ENCODE measurements at regions not wholly inside any gene's neighbourhood (a gene's known extent, or its start where the extent isn't known, plus 50 kb on each side); places are given as distances from the start of the nearest gene placed in this dataset.

- no peak for DNase-seq
- Histone ChIP-seq H4K20me1 (ENCODE audit: insufficient read depth) (no peaks in the 10 kb centered on the region), H3F3A (replicated peaks; ENCODE audit: insufficient read depth) (no peaks in the 10 kb centered on the region), H3K27ac (ENCODE audit: low read depth in 2 of 2, low read length in 1 of 2) (no peak overlapping the region), H3K27me3 (ENCODE audit: insufficient read depth) (no peaks in the 10 kb centered on the region), H3K4me2 (no peak overlapping the region), H3K9me2 (no peaks in the 10 kb centered on the region), H3K9me3 (no peaks in the 10 kb centered on the region), H3K4me3 (ENCODE audit: low read depth in 2 of 2, low read length in 1 of 2) (no peak overlapping the region), H3K36me3 (replicated peaks in 1 of 2; ENCODE audit: control insufficient read depth in 1 of 2, insufficient read depth in 2 of 2, low read length in 1 of 2) (no peaks in the 10 kb centered on the region), H3K9ac (no peak overlapping the region), H2AFZ (ENCODE audit: low read depth) (no peak overlapping the region), H3K79me2 (ENCODE audit: insufficient read depth) (no peaks in the 10 kb centered on the region), H3K4me1 (ENCODE audit: control insufficient read depth in 1 of 2, insufficient read depth in 2 of 2, low read depth in 1 of 2, low read length in 1 of 2) (peaks cover 0 to 2% of the 10 kb centered on the region in 2 experiments; a peak in 2 of 4 replicates)
- 28% methylated on average over 5 of the region's 5 CpGs for WGBS (ENCODE audit: low lambda C conversion rate)
- POLR2A ChIA-PET, result no interaction called here
- no peak for TF ChIP-seq TEAD4 (IDR thresholded peaks at IDR 0.05; ENCODE audit: borderline replicate concordance, insufficient read depth)
- TF ChIP-seq NRF1 (IDR thresholded peaks at IDR 0.05; ENCODE audit: low read depth, low read length), result no peak
- no peak for TF ChIP-seq RFX5 (IDR thresholded peaks at IDR 0.05; ENCODE audit: low read length)
- no peak for TF ChIP-seq JUND (IDR thresholded peaks at IDR 0.05)
- no peak for TF ChIP-seq CTCF (IDR thresholded peaks at IDR 0.05)
- TF ChIP-seq IRF3 (IDR thresholded peaks at IDR 0.05; ENCODE audit: low read depth, low read length), result no peak
- TF ChIP-seq NFIC (IDR thresholded peaks at IDR 0.05; ENCODE audit: borderline replicate concordance), result no peak
- no peak for TF ChIP-seq YY1 (IDR thresholded peaks at IDR 0.05; ENCODE audit: low read depth)
- no peak for TF ChIP-seq EZH2phosphoT487 (IDR thresholded peaks at IDR 0.05; ENCODE audit: borderline replicate concordance, low read depth)
- no peak for TF ChIP-seq EP300 (IDR thresholded peaks at IDR 0.05; ENCODE audit: borderline replicate concordance in 1 of 2, low read depth in 1 of 2, low read length in 1 of 2)
- no peak for TF ChIP-seq TAF1 (IDR thresholded peaks at IDR 0.05; ENCODE audit: borderline replicate concordance, low read depth, low read length)
- no peak for TF ChIP-seq ZBTB33 (IDR thresholded peaks at IDR 0.05; ENCODE audit: borderline replicate concordance, low read depth)
- no peak for TF ChIP-seq FOXM1 (IDR thresholded peaks at IDR 0.05; ENCODE audit: low read depth)
- no peak for TF ChIP-seq SIN3A (IDR thresholded peaks at IDR 0.05; ENCODE audit: borderline replicate concordance, low read depth, low read length)
- no peak for TF ChIP-seq ELF1 (IDR thresholded peaks at IDR 0.05)
- no peak for TF ChIP-seq PBX3 (IDR thresholded peaks at IDR 0.05)
- no peak for TF ChIP-seq MAX (IDR thresholded peaks at IDR 0.05; ENCODE audit: low read depth)
- TF ChIP-seq TCF12 (IDR thresholded peaks at IDR 0.05), result no peak
- TF ChIP-seq SMC3 (IDR thresholded peaks at IDR 0.05; ENCODE audit: low read depth, low read length), result no peak
- no peak for TF ChIP-seq REST (IDR thresholded peaks at IDR 0.05; ENCODE audit: low read depth, low read length)
- CTCF ChIA-PET, result interaction anchor here (0.9 to 1.4 kb wide), 4 partner anchors 9 to 32 kb away, joined by 3 to 6 read pairs (median 3); no protein-coding TSS in a partner anchor
These were observed 134.9 kb downstream of the SOX11 start for GRCh38 chr2:5826979-5827655.

Measured in SK-N-SH (cell line).